Pancreas (tissue), 10 donors: ENCODE measurements at regions not wholly inside any gene's neighbourhood (a gene's known extent, or its start where the extent isn't known, plus 50 kb on each side); places are given as distances from the start of the nearest gene placed in this dataset.

Experiments used
- ATAC-seq, 4 donors: fragments of 200-7000 bp; cut with Tn5 transposase; one replicate each; pipeline versions ENCODE4 v1.8.0 to v1.9.1; 2020; ENCODE audit warnings: mild to moderate bottlenecking in 4 of 4, moderate library complexity in 4 of 4
- DNase-seq, 6 donors: peaks; one replicate each; pipeline ENCODE4 v3.0.0-alpha.2; 2020
- FAIRE-seq: peaks from 2 replicates; lab custom pipeline; 2012; peaks lifted over from hg19 to GRCh38; lab: Jason Lieb, UNC
- H3K27ac ChIP-seq, 4 donors: fragments of 200-600 bp; sonication (generic); 1 replicate in 3 of 4; 2 replicates in 1 of 4; pipeline versions ENCODE4 v1.5.0 to v1.8.0; 2020
- H3K27me3 ChIP-seq, 4 donors: fragments of 200-600 bp; one replicate each; pipeline ENCODE4 v1.8.0; 2021
- H3K36me3 ChIP-seq, 3 donors: fragments of 200-600 bp; sonication (generic) in 1 of 3; one replicate each; pipeline versions ENCODE4 v1.5.0 to v1.8.0; 2020 to 2021
- H3K4me1 ChIP-seq, 3 donors: fragments of 200-600 bp; one replicate each; pipeline ENCODE4 v1.8.0; 2021
- H3K4me3 ChIP-seq, 4 donors: fragments of 200-600 bp; sonication (generic) in 2 of 4; one replicate each; pipeline versions ENCODE4 v1.5.0 to v1.8.0; 2020 to 2021
- H3K9me3 ChIP-seq, 4 donors: fragments of 200-600 bp; one replicate each; pipeline ENCODE4 v1.8.0; 2021
- CTCF ChIP-seq, 4 donors: fragments of 200-600 bp; sonication (generic) in 3 of 4; IDR thresholded peaks; one replicate each; pipeline versions ENCODE4 v1.5.0 to v1.8.0; 2021; ENCODE audit warnings: antibody characterized with exemption in 4 of 4
- WGBS, 2 donors: extraction: QIAGEN DNeasy Blood & Tissue Kit; methylation state at CpG; one replicate each; pipeline ENCODE4 v1.1.7; 2013; 5-methylcytosine and 5-hydroxymethylcytosine counted together
- intact Hi-C, 3 donors: fragments of 100-400 bp; cut with DNase I; formaldehyde crosslinking; loops; one replicate each; pipeline versions ENCODE4 v1.11.1 to v1.14.2; 2022
- donor health status: healthy with polysubstance abuse.
- donor health status: DM: no; HTN: no; CAD: no; lungs with moderate emphysema.
- donor health status: DM: no; HTN: no; CAD: no.
- donor health status: control.
- donor health status: control.
- donor health status: Bipolar disorder and iron deficiency.
- donor health status: DM: yes; HTN: yes; CAD: no.
- donor health status: DM: no; HTN: no; CAD: no.
- donor health status: DM: no; HTN: no; CAD: no.
- donor health status: DM: yes; HTN: yes; CAD: no.

GRCh38 chr3:41129731-41130130 is 69.6 kb upstream of the CTNNB1 start:
- Histone ChIP-seq H3K27ac (no peak overlapping the region), H3K4me3 (no peak overlapping the region), H3K9me3 (no peaks in the 10 kb centered on the region), H3K36me3 (no peaks in the 10 kb centered on the region), H3K27me3 (no peaks in the 10 kb centered on the region), H3K4me1 (no peaks in the 10 kb centered on the region)
- TF ChIP-seq CTCF (IDR thresholded peaks at IDR 0.05), result no peak
- WGBS, 2 donors, result 99 to 100% methylated on average over 1 of the region's 1 CpG
- intact Hi-C loops, result no loop called here
- FAIRE-seq, result no peak
- no peak for ATAC-seq
- DNase-seq, result no peak

- Histone ChIP-seq H3K4me1 (no peaks in the 10 kb centered on the region), H3K9me3 (no peaks in the 10 kb centered on the region), H3K4me3 (no peak overlapping the region), H3K36me3 (no peaks in the 10 kb centered on the region), H3K27ac (no peak overlapping the region), H3K27me3 (no peaks in the 10 kb centered on the region)
- intact Hi-C loops, result no loop called here
- 62 to 73% methylated on average over 3 of the region's 3 CpGs for WGBS, 2 donors
- DNase-seq (no peak), FAIRE-seq (no peak), ATAC-seq (no peak)
- no peak for TF ChIP-seq CTCF (IDR thresholded peaks at IDR 0.05)
Observed at GRCh38 chr3:41131224-41131623, 68.1 kb upstream of the CTNNB1 start.

GRCh38 chr3:41137686-41138111 is 61.6 kb upstream of the CTNNB1 start:
- no peak for TF ChIP-seq CTCF (IDR thresholded peaks at IDR 0.05)
- Histone ChIP-seq H3K9me3 (no peaks in the 10 kb centered on the region), H3K27me3 (no peaks in the 10 kb centered on the region), H3K4me1 (no peaks in the 10 kb centered on the region), H3K27ac (no peak overlapping the region), H3K36me3 (no peaks in the 10 kb centered on the region), H3K4me3 (no peak overlapping the region)
- ATAC-seq (peak in 2 of 4 donors; percentile 23 to 25), FAIRE-seq (no peak), DNase-seq (no peak)
- 89 to 90% methylated on average over 1 of the region's 1 CpG for WGBS, 2 donors
- intact Hi-C loops, result no loop called here

- no peaks in the 10 kb centered on the region for H3K36me3 ChIP-seq
- intact Hi-C loops, result no loop called here
- WGBS, 2 donors, result 66 to 79% methylated on average over 3 of the region's 3 CpGs
- FAIRE-seq (no peak), ATAC-seq (no peak), DNase-seq (no peak)
- H3K4me3 ChIP-seq, result no peak overlapping the region
- no peak overlapping the region for H3K27ac ChIP-seq
- no peak for TF ChIP-seq CTCF (IDR thresholded peaks at IDR 0.05)
- H3K27me3 ChIP-seq, result no peaks in the 10 kb centered on the region
- no peaks in the 10 kb centered on the region for H3K4me1 ChIP-seq
- H3K9me3 ChIP-seq, result no peaks in the 10 kb centered on the region
Observed at GRCh38 chr3:41138146-41138545, 61.2 kb upstream of the CTNNB1 start.

GRCh38 chr3:41138601-41139000 is 60.7 kb upstream of the CTNNB1 start:
- Histone ChIP-seq H3K9me3 (no peaks in the 10 kb centered on the region), H3K4me3 (no peak overlapping the region), H3K27ac (no peak overlapping the region), H3K27me3 (no peaks in the 10 kb centered on the region), H3K4me1 (no peaks in the 10 kb centered on the region), H3K36me3 (no peaks in the 10 kb centered on the region)
- DNase-seq, result no peak
- intact Hi-C loops, result no loop called here
- ATAC-seq, result no peak
- 82 to 85% methylated on average over 3 of the region's 3 CpGs for WGBS, 2 donors
- FAIRE-seq, result no peak
- no peak for TF ChIP-seq CTCF (IDR thresholded peaks at IDR 0.05)
